HG03442 (cell line): ENCODE measurements at regions not wholly inside any gene's neighbourhood (a gene's known extent, or its start where the extent isn't known, plus 50 kb on each side); places are given as distances from the start of the nearest gene placed in this dataset.

Experiments
- ATAC-seq: cut with Tn5 transposase; IDR thresholded peaks from one replicate; pipeline ENCODE4 v1.9.1; 2021; ENCODE audit warnings: mild to moderate bottlenecking, moderate library complexity; ENCODE audit not compliant: unreplicated experiment

- ATAC-seq: no peak
Measured at GRCh38 chr5:82413302-82414040, 135.3 kb upstream of the RPS23 start.

GRCh38 chr5:82408033-82408432, 129.9 kb upstream of the RPS23 start:
- ATAC-seq: no peak

GRCh38 chr5:82406205-82406773, 128.1 kb upstream of the RPS23 start:
- no peak for ATAC-seq

- ATAC-seq: no peak
Measured at GRCh38 chr5:82405618-82406204, 127.6 kb upstream of the RPS23 start.

- no peak for ATAC-seq
Measured at GRCh38 chr5:82405161-82405560, 127.0 kb upstream of the RPS23 start.

- no peak for ATAC-seq
Measured at GRCh38 chr5:82404382-82404945, 126.3 kb upstream of the RPS23 start.

GRCh38 chr5:82403724-82404123, 125.6 kb upstream of the RPS23 start:
- no peak for ATAC-seq

- ATAC-seq: no peak
Measured at GRCh38 chr5:82403026-82403425, 124.9 kb upstream of the RPS23 start.

GRCh38 chr5:82399111-82399510, 121.0 kb upstream of the RPS23 start:
- no peak for ATAC-seq

- ATAC-seq: no peak
Measured at GRCh38 chr5:82397741-82398320, 119.7 kb upstream of the RPS23 start.

- no peak for ATAC-seq
Measured at GRCh38 chr5:82396871-82397514, 118.8 kb upstream of the RPS23 start.

GRCh38 chr5:82396396-82396795, 118.2 kb upstream of the RPS23 start:
- ATAC-seq: no peak

- no peak for ATAC-seq
Measured at GRCh38 chr5:82393951-82394350, 115.8 kb upstream of the RPS23 start.

- no peak for ATAC-seq
Measured at GRCh38 chr5:82390088-82390487, 111.9 kb upstream of the RPS23 start.

GRCh38 chr5:82389347-82389746, 111.2 kb upstream of the RPS23 start:
- no peak for ATAC-seq

- no peak for ATAC-seq
Measured at GRCh38 chr5:82388181-82388580, 110.0 kb upstream of the RPS23 start.

GRCh38 chr5:82387819-82388166, 109.6 kb upstream of the RPS23 start:
- no peak for ATAC-seq

GRCh38 chr5:82387001-82387818, 109.1 kb upstream of the RPS23 start:
- no peak for ATAC-seq

- ATAC-seq: no peak
Measured at GRCh38 chr5:82386576-82386975, 108.4 kb upstream of the RPS23 start.

GRCh38 chr5:82384034-82384750, 106.0 kb upstream of the RPS23 start:
- no peak for ATAC-seq
